ENCODE measurements at regions not wholly inside any gene's neighbourhood (a gene's known extent, or its start where the extent isn't known, plus 50 kb on each side); places are given as distances from the start of the nearest gene placed in this dataset.

DNA sequence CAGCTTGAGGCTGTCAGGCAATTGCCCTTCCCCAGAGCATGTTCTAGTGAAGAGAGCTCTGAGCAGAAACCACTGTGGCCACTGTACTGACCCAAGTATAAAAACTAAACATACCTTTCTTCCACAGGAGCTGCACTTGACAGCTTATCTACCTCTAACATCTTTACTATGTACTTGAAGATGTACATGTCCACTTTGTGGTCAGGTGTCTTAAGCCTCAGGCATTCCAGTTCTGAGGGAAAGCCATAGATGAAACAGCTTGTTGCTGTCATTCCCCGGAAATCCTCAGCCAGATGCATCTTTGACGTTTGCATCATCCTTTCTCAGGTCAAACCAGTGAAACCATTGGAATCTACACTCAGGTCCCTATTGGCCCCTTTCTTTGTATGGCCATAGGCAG is 70.4 kb downstream of the CHRM3 start:
- H3K4me3 ChIP-seq (ENCODE audit: low read length) = no peak overlapping the region
- no peak for DNase-seq (ENCODE audit: low read depth)
- TF ChIP-seq, protein P1, sequence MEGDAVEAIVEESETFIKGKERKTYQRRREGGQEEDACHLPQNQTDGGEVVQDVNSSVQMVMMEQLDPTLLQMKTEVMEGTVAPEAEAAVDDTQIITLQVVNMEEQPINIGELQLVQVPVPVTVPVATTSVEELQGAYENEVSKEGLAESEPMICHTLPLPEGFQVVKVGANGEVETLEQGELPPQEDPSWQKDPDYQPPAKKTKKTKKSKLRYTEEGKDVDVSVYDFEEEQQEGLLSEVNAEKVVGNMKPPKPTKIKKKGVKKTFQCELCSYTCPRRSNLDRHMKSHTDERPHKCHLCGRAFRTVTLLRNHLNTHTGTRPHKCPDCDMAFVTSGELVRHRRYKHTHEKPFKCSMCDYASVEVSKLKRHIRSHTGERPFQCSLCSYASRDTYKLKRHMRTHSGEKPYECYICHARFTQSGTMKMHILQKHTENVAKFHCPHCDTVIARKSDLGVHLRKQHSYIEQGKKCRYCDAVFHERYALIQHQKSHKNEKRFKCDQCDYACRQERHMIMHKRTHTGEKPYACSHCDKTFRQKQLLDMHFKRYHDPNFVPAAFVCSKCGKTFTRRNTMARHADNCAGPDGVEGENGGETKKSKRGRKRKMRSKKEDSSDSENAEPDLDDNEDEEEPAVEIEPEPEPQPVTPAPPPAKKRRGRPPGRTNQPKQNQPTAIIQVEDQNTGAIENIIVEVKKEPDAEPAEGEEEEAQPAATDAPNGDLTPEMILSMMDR (conservative IDR thresholded peaks at IDR 0.05; ENCODE audit: low read length) = no peak

DNA sequence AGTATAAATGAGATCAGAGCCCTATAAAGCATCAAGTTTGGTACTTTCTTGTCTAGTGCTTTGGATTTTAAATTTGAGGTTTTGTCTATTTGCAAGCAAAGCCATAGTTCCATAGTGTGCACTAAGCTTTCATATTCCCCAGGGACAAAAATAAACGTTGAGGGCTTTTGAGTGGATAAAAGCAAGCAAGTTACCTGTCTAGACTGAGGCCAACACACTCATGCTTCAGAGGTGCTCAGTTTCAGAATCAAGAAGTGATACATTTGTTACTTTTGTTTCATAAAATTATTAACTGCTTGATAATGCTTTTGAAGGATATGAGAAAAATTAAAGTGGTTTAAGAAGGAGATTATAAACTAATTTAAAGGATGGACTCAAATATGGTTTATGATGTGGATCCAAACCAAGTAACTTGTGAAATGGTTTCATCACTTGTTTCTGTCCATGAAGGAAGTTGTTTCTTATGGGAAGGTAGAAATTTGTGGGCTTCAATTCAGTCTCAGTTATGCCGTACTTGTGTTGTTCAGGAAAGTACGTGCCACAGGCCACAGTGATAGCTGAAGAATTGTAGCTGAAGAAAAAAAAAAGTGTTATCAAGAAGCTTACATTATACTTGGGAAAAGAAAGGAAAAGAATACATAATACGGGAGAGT is 71.2 kb downstream of the CHRM3 start:
- no peak for DNase-seq (ENCODE audit: low read depth)
- TF ChIP-seq, protein P1 (conservative IDR thresholded peaks at IDR 0.05; ENCODE audit: low read length) = no peak
- no peak overlapping the region for H3K4me3 ChIP-seq (ENCODE audit: low read length)

DNA sequence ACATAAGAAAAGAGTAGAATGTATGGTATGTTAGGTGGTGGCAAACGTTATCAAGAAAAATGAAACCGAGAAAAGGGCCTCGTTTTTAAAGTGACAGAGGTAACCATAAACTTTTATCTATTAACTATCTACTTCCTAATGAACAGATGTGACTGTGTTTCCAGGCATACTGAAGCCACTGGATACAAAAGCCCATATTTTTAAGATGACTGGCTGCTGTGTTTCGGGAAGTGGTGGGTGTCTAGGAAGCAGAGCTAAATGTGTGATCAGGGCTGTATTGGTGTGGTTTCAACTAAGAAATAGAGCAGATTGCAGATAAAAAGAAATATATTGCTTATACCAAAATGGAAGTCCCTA is 71.8 kb downstream of the CHRM3 start:
- DNase-seq (ENCODE audit: low read depth) = no peak
- H3K4me3 ChIP-seq (ENCODE audit: low read length) = no peak overlapping the region
- TF ChIP-seq, protein P1 (conservative IDR thresholded peaks at IDR 0.05; ENCODE audit: low read length) = no peak

DNA sequence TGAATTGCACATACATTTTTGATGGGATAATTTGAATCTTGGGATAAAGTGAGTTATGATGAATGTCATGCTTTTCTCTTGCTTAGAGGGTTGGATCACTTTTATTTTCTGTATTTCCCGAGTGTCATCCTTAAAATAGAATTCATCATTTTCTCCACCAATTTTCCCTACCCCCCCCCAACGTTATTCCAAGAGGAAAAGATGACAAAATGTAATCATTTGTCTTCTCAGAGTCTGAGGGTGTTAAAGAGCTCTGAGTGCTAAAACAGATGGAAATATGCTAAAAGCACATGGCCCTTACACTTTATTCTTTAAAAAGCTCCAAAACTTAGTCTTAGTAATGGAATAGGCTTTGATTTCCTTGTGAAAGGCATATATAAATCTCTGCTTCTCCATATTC is 81.4 kb downstream of the CHRM3 start:
- DNase-seq (ENCODE audit: low read depth) = no peak
- TF ChIP-seq, protein P1 (conservative IDR thresholded peaks at IDR 0.05; ENCODE audit: low read length) = no peak
- no peak overlapping the region for H3K4me3 ChIP-seq (ENCODE audit: low read length)

DNA sequence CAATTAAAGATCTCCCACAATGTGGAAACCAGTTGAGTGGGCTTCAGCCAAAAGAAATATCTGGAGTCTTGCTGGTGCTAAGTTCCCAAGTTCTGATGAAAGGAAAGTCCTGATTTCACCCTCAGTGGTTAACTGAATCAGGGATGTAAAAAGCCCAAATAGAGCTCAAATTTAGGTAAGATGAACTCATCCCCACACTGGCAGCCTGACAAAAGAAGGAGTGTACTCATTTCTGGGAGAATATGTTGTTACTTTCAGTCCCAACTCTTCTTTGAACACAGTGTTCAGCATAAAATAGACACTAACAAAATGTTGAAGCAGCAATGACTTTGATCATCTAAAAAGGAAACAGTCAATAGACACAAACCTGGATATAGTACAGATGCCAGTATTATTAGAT is 91.7 kb downstream of the CHRM3 start:
- H3K4me3 ChIP-seq (ENCODE audit: low read length) = no peak overlapping the region
- TF ChIP-seq, protein P1 (conservative IDR thresholded peaks at IDR 0.05; ENCODE audit: low read length) = no peak
- DNase-seq (ENCODE audit: low read depth) = no peak

DNA sequence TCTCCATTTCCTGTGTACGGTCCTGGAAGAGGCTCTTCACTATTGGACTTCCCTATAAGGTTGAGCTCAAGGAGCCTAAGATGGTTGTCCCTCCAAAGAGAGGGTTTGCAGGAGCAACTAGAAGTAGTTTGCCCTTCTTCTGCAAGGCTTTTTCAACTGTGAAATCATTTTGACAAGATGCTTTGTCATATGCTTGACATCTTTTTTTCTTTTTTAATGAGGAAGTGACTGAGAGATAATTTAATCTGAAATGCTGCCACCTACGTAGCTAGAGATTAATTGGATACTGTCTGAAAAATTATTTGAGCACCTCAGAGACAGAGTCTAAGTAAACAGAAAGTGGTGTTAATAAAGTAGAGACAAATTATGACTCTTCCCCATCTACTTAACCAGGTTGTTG is 97.0 kb downstream of the CHRM3 start:
- TF ChIP-seq, protein P1 (conservative IDR thresholded peaks at IDR 0.05; ENCODE audit: low read length) = no peak
- H3K4me3 ChIP-seq (ENCODE audit: low read length) = no peak overlapping the region
- DNase-seq (ENCODE audit: low read depth) = no peak

DNA sequence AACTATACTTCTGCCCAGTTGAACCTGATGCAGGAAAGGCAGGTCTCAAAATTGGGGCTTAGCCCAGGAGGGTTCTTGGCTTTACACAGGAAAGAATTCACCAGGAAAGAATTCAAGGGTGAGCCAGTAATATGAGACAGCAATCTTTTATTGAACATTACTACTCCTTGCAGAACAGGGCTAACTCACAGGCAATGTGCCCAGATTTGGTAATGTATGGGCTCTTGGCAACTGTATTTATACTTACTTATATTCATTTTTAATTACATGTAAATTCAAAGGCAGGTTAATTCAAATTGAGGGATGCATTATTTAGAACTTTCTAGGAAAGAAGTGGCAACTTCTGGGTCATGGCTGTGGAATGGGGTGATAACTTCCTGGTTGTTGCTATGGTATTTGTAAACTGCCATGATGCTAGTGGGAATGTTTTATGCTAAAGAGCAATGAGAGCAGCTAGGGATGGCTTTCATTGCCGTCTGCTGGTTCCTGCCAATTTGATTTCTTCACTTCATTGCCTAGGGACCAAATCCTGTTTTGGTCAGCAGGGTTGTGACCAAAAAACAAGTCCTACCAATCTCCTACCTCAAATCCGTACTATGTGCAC is 107.5 kb downstream of the CHRM3 start:
- DNase-seq (ENCODE audit: low read depth) = no peak
- TF ChIP-seq, protein P1 (conservative IDR thresholded peaks at IDR 0.05; ENCODE audit: low read length) = no peak
- H3K4me3 ChIP-seq (ENCODE audit: low read length) = no peak overlapping the region

All from AG10803 (cell line).